ENCODE measurements at regions not wholly inside any gene's neighbourhood (a gene's known extent, or its start where the extent isn't known, plus 50 kb on each side); places are given as distances from the start of the nearest gene placed in this dataset.

DNA sequence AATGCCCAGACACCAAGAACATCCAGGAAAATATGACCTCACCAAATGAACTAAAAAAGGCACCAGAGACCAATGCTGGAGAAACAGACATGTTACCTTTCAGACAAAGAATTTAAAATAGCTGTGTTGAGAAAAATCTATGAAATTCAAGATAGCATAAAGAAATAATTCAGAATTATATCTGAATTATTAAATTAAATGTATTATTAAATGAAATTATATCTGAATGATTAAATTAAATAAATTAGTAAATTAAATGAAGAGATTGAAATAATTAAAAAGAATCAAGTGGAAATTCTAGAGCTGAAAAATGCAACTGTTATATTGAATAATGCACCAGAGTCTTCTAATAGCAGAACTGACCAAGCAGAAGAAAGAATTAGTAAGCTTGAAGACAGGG lies 279.2 kb upstream of the SATB1 start:
- no peaks in the 10 kb centered on the region for H3K4me1 ChIP-seq (ENCODE audit: control insufficient read depth, insufficient read depth, low read length)
- CTCF ChIA-PET, result no interaction called here

DNA sequence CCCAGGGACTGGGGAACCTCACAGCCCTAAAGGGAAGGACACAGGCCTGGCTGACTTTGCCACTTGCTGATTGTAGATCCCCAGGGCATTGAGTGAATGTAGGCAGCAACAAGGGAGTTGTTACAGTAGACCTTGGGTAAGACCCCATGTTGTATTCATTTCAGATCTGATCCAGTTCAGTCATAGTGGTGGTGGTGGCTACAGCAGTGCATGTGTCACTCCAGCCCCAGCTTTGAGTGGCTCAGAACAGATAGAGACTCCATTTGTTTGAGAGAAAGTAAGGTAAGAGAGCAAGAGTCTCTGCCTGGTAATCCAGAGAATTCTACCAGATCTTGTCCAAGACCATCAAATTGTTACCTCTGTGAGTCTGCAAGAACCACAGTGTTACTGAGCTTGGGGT lies 278.7 kb upstream of the SATB1 start:
- no peak overlapping the region for H3K27ac ChIP-seq (ENCODE audit: extremely low read depth, low read depth, low read length)
- ChIA-PET POLR2A (no interaction called here), CTCF (interaction anchor here (0.6 kb wide), 1 partner anchor 160 kb away, joined by 3 read pairs; no protein-coding TSS in a partner anchor)
- H3K9me3 ChIP-seq (ENCODE audit: control insufficient read depth, insufficient read depth, low read depth, low read length), result no peaks in the 10 kb centered on the region
- no peaks in the 10 kb centered on the region for H3K4me1 ChIP-seq (ENCODE audit: control insufficient read depth, insufficient read depth, low read length)
- H3K36me3 ChIP-seq (ENCODE audit: control insufficient read depth in 2 of 2, insufficient read depth in 1 of 2, low read length in 2 of 2), result no peaks in the 10 kb centered on the region
- H3K4me3 ChIP-seq (ENCODE audit: low read depth, low read length), result no peak overlapping the region
- TF ChIP-seq TCF7L2 (IDR thresholded peaks at IDR 0.05; ENCODE audit: borderline replicate concordance, low read depth, low read length) (no peak), ZNF670 (tag by site-specific recombination; IDR thresholded peaks at IDR 0.05; ENCODE audit: low read depth) (no peak), BCL11A (tag by site-specific recombination; IDR thresholded peaks at IDR 0.05; ENCODE audit: low read depth) (no peak), ZNF354C (tag by site-specific recombination; IDR thresholded peaks at IDR 0.05; ENCODE audit: borderline replicate concordance, low read depth) (no peak), ZNF10 (tag by site-specific recombination; IDR thresholded peaks at IDR 0.05) (no peak), YY2 (tag by site-specific recombination; IDR thresholded peaks at IDR 0.05) (no peak), ZNF768 (tag by site-specific recombination; IDR thresholded peaks at IDR 0.05) (no peak), ZNF37A (tag by site-specific recombination; IDR thresholded peaks at IDR 0.05) (no peak), MZF1 (tag by site-specific recombination; IDR thresholded peaks at IDR 0.05; ENCODE audit: borderline replicate concordance) (no peak), ZNF510 (tag by site-specific recombination; IDR thresholded peaks at IDR 0.05; ENCODE audit: insufficient replicate concordance) (no peak), ZNF621 (tag by site-specific recombination; IDR thresholded peaks at IDR 0.05) (no peak), ZNF302 (tag by site-specific recombination; IDR thresholded peaks at IDR 0.05; ENCODE audit: low read depth) (no peak), ZNF140 (tag by site-specific recombination; IDR thresholded peaks at IDR 0.05) (no peak), SP3 (tag by site-specific recombination; IDR thresholded peaks at IDR 0.05) (no peak), ZNF48 (tag by site-specific recombination; IDR thresholded peaks at IDR 0.05) (no peak)
- TF ChIP-seq, protein P1, sequence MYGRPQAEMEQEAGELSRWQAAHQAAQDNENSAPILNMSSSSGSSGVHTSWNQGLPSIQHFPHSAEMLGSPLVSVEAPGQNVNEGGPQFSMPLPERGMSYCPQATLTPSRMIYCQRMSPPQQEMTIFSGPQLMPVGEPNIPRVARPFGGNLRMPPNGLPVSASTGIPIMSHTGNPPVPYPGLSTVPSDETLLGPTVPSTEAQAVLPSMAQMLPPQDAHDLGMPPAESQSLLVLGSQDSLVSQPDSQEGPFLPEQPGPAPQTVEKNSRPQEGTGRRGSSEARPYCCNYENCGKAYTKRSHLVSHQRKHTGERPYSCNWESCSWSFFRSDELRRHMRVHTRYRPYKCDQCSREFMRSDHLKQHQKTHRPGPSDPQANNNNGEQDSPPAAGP (tag by site-specific recombination; IDR thresholded peaks at IDR 0.05), result no peak
- TF ChIP-seq, protein P2, sequence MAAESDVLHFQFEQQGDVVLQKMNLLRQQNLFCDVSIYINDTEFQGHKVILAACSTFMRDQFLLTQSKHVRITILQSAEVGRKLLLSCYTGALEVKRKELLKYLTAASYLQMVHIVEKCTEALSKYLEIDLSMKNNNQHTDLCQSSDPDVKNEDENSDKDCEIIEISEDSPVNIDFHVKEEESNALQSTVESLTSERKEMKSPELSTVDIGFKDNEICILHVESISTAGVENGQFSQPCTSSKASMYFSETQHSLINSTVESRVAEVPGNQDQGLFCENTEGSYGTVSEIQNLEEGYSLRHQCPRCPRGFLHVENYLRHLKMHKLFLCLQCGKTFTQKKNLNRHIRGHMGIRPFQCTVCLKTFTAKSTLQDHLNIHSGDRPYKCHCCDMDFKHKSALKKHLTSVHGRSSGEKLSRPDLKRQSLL (tag by site-specific recombination; IDR thresholded peaks at IDR 0.05), result no peak
- TF ChIP-seq, protein P3, sequence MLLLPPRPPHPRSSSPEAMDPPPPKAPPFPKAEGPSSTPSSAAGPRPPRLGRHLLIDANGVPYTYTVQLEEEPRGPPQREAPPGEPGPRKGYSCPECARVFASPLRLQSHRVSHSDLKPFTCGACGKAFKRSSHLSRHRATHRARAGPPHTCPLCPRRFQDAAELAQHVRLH (tag by site-specific recombination; IDR thresholded peaks at IDR 0.05), result no peak

More for the DNA sequence above, 279.2 kb upstream of the SATB1 start:
- Histone ChIP-seq H3K9me3 (ENCODE audit: control insufficient read depth, insufficient read depth, low read depth, low read length) (no peaks in the 10 kb centered on the region), H3K27ac (ENCODE audit: extremely low read depth, low read depth, low read length) (no peak overlapping the region), H3K36me3 (ENCODE audit: control insufficient read depth in 2 of 2, insufficient read depth in 1 of 2, low read length in 2 of 2) (no peaks in the 10 kb centered on the region), H3K4me3 (ENCODE audit: low read depth, low read length) (no peak overlapping the region)
- POLR2A ChIA-PET, result no interaction called here
- TF ChIP-seq ZNF335 (tag by site-specific recombination; conservative IDR thresholded peaks at IDR 0.05) (no peak), SP7 (tag by site-specific recombination; IDR thresholded peaks at IDR 0.05) (no peak), FEZF1 (tag by site-specific recombination; IDR thresholded peaks at IDR 0.05) (no peak), ZNF394 (tag by site-specific recombination; IDR thresholded peaks at IDR 0.05; ENCODE audit: borderline replicate concordance) (no peak), ZNF19 (tag by site-specific recombination; IDR thresholded peaks at IDR 0.05; ENCODE audit: low read depth) (no peak), KLF7 (tag by site-specific recombination; IDR thresholded peaks at IDR 0.05; ENCODE audit: borderline replicate concordance) (no peak), ZEB2 (tag by site-specific recombination; IDR thresholded peaks at IDR 0.05) (no peak), ZNF266 (tag by site-specific recombination; IDR thresholded peaks at IDR 0.05; ENCODE audit: low read depth) (no peak), ZNF707 (tag by site-specific recombination; IDR thresholded peaks at IDR 0.05) (no peak)
- TF ChIP-seq, protein P4, sequence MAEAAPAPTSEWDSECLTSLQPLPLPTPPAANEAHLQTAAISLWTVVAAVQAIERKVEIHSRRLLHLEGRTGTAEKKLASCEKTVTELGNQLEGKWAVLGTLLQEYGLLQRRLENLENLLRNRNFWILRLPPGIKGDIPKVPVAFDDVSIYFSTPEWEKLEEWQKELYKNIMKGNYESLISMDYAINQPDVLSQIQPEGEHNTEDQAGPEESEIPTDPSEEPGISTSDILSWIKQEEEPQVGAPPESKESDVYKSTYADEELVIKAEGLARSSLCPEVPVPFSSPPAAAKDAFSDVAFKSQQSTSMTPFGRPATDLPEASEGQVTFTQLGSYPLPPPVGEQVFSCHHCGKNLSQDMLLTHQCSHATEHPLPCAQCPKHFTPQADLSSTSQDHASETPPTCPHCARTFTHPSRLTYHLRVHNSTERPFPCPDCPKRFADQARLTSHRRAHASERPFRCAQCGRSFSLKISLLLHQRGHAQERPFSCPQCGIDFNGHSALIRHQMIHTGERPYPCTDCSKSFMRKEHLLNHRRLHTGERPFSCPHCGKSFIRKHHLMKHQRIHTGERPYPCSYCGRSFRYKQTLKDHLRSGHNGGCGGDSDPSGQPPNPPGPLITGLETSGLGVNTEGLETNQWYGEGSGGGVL (tag by site-specific recombination; IDR thresholded peaks at IDR 0.05), result no peak
- TF ChIP-seq, protein P5, sequence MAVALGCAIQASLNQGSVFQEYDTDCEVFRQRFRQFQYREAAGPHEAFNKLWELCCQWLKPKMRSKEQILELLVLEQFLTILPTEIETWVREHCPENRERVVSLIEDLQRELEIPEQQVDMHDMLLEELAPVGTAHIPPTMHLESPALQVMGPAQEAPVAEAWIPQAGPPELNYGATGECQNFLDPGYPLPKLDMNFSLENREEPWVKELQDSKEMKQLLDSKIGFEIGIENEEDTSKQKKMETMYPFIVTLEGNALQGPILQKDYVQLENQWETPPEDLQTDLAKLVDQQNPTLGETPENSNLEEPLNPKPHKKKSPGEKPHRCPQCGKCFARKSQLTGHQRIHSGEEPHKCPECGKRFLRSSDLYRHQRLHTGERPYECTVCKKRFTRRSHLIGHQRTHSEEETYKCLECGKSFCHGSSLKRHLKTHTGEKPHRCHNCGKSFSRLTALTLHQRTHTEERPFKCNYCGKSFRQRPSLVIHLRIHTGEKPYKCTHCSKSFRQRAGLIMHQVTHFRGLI (tag by site-specific recombination; IDR thresholded peaks at IDR 0.05), result no peak
- TF ChIP-seq, protein P6, sequence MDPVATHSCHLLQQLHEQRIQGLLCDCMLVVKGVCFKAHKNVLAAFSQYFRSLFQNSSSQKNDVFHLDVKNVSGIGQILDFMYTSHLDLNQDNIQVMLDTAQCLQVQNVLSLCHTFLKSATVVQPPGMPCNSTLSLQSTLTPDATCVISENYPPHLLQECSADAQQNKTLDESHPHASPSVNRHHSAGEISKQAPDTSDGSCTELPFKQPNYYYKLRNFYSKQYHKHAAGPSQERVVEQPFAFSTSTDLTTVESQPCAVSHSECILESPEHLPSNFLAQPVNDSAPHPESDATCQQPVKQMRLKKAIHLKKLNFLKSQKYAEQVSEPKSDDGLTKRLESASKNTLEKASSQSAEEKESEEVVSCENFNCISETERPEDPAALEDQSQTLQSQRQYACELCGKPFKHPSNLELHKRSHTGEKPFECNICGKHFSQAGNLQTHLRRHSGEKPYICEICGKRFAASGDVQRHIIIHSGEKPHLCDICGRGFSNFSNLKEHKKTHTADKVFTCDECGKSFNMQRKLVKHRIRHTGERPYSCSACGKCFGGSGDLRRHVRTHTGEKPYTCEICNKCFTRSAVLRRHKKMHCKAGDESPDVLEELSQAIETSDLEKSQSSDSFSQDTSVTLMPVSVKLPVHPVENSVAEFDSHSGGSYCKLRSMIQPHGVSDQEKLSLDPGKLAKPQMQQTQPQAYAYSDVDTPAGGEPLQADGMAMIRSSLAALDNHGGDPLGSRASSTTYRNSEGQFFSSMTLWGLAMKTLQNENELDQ (tag by site-specific recombination; IDR thresholded peaks at IDR 0.05; ENCODE audit: low read depth), result no peak

All from HEK293 (cell line).